Activated CD4-positive, alpha-beta T cell treated with anti-CD3 and anti-CD28 coated beads, Interleukin-2, amount 10 ng/mL, durations not matched to agents 24 days and 14 days (primary cell): ENCODE measurements at regions not wholly inside any gene's neighbourhood (a gene's known extent, or its start where the extent isn't known, plus 50 kb on each side); places are given as distances from the start of the nearest gene placed in this dataset.

Experiments
- DNase-seq: peaks from one replicate; pipeline ENCODE4 v3.0.0; 2022
- H3K27ac Mint-ChIP-seq: one replicate; pipeline ENCODE4 v1.8.0; 2022; ENCODE audit warnings: mild to moderate bottlenecking, mixed read lengths
- H3K27me3 Mint-ChIP-seq: one replicate; pipeline ENCODE4 v1.8.0; 2022; ENCODE audit warnings: mixed read lengths
- H3K36me3 Mint-ChIP-seq: one replicate; pipeline ENCODE4 v1.8.0; 2022; ENCODE audit warnings: low read depth, mild to moderate bottlenecking, mixed read lengths
- H3K4me1 Mint-ChIP-seq: one replicate; pipeline ENCODE4 v1.8.0; 2021; ENCODE audit warnings: mixed read lengths
- H3K4me3 Mint-ChIP-seq: one replicate; pipeline ENCODE4 v1.8.0; 2022; ENCODE audit warnings: mild to moderate bottlenecking, moderate library complexity, mixed read lengths
- H3K9me3 Mint-ChIP-seq: one replicate; pipeline ENCODE4 v1.8.0; 2021; ENCODE audit warnings: mixed read lengths
- intact Hi-C: fragments of 100-400 bp; cut with micrococcal nuclease; formaldehyde crosslinking; loops from one replicate; pipeline ENCODE4 v1.15.1; 2023

DNA sequence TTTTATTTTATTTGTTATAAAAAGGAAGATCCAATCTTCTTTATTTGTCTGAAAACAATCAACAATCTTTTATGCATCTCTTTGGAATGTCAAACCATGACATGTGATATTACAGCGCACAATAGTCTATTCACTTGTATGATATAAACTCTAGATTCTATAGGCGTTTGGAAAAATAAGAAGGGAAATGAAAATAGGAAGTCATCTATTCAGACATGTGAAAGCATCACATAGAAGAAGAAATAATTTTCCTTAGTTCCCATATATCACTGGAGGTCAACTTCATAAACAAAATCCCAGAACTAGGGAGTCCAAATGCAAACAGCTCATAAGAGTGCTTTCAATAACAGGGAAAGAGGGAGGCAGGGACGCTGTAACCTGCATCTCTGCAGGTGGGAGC, 139.5 kb upstream of the RASGEF1B start:
- Mint-ChIP-seq H3K4me1 (peaks cover 2% of the 10 kb centered on the region), H3K36me3 (no peaks in the 10 kb centered on the region), H3K27ac (no peak overlapping the region), H3K9me3 (no peaks in the 10 kb centered on the region), H3K4me3 (no peak overlapping the region), H3K27me3 (no peaks in the 10 kb centered on the region)
- no peak for DNase-seq
- intact Hi-C loops: no loop called here

DNA sequence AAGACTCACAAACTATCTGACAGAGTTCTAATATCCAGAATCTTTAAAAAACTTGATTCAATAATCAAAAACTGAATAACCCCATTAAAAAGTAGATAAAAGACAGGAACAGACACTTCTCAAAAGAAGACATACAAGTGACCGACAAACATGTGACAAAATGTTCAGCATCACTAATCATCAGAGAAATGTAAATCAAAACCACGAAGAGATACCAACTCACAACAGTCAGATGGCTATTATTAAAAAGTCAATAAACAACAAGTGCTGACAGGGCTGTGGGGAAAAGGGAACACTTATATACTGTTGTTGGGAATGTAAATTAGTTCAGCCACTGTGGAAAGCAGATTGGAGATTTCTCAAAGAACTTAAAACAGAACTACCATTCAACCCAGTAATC, 138.1 kb upstream of the RASGEF1B start:
- H3K9me3 Mint-ChIP-seq: no peaks in the 10 kb centered on the region
- no peak overlapping the region for H3K4me3 Mint-ChIP-seq
- intact Hi-C loops: no loop called here
- DNase-seq: no peak
- H3K36me3 Mint-ChIP-seq: no peaks in the 10 kb centered on the region
- H3K27me3 Mint-ChIP-seq: no peaks in the 10 kb centered on the region
- no peak overlapping the region for H3K27ac Mint-ChIP-seq
- peaks cover 2% of the 10 kb centered on the region for H3K4me1 Mint-ChIP-seq

DNA sequence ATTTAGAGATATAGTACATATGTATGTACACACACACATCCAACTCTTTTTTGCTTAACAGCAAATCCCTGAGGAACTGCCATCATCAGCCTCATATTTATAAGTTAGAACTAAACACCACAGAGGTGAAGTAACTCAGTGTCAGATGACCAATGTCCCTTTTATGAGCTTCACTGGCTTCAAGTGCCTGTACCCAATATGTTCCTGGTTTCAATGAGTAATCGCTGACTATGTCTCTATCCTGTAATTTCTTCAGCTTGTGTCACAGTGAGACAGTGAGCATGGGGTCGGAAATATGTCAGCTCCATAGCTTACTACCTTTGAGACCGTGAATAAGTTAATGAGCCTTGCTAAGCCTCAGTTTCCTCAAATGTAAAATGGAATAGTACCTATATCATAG, 136.2 kb upstream of the RASGEF1B start:
- H3K4me3 Mint-ChIP-seq: no peak overlapping the region
- H3K27ac Mint-ChIP-seq: no peak overlapping the region
- H3K9me3 Mint-ChIP-seq: no peaks in the 10 kb centered on the region
- H3K27me3 Mint-ChIP-seq: no peaks in the 10 kb centered on the region
- no peaks in the 10 kb centered on the region for H3K36me3 Mint-ChIP-seq
- DNase-seq: no peak
- peaks cover 2% of the 10 kb centered on the region for H3K4me1 Mint-ChIP-seq
- intact Hi-C loops: no loop called here

DNA sequence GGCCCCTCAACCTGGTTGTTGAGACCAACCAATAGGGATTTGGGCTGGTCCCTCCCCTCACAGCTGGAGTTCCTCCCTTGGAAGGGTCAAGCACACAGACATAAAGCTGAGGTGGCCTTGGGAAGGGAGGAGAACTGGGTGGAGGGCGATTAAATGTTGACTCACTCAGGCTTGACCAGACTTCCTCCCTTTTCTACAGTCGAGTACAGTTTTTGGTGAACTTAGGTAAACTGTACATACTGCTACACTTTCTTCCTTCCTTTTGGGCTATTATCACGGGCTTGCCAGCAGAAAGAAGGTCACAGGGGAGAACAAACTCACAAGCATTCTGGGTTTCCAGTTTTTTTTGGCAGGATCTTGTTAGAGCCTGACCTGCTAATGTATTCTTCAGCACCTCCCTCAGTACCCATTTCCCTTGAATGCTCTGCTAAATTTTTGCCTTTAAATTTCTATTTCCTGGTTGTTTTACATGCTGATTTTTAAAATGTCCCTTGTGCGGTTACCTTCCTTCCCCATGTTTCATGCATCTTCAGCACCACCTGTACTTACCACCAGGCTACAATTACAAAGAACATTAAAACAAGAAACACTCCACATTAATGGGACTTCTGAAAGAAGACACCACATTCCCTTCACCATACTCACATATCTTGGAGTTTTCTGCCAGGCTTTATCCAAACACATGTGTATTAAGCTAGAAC, 135.2 kb upstream of the RASGEF1B start:
- H3K4me1 Mint-ChIP-seq: peaks cover 2% of the 10 kb centered on the region
- H3K4me3 Mint-ChIP-seq: no peak overlapping the region
- DNase-seq: peak; percentile 48
- H3K27ac Mint-ChIP-seq: no peak overlapping the region
- no peaks in the 10 kb centered on the region for H3K27me3 Mint-ChIP-seq
- no peaks in the 10 kb centered on the region for H3K9me3 Mint-ChIP-seq
- H3K36me3 Mint-ChIP-seq: no peaks in the 10 kb centered on the region
- intact Hi-C loops: no loop called here

DNA sequence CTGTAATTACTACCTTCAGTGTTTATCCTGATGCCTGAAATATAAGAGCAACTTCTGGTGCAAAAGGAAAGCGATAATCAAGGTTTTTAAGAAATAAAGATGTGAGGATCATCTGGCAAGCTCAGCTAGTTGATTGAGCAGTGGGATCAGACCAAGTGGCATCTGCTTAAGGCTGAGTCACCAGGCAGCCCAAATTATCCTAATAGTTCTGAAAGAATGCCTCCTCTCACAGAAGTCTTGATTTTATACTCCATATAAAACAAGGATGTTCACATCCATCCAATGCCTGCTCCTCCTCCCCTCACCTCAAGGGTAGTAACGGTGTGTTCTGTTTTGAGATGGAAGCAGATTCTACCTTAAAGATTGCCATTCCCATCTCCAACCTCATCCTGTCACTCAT, 134.5 kb upstream of the RASGEF1B start:
- Mint-ChIP-seq H3K27ac (no peak overlapping the region), H3K4me3 (no peak overlapping the region), H3K4me1 (peaks cover 2% of the 10 kb centered on the region), H3K9me3 (no peaks in the 10 kb centered on the region), H3K36me3 (no peaks in the 10 kb centered on the region), H3K27me3 (no peaks in the 10 kb centered on the region)
- intact Hi-C loops: no loop called here
- peak; percentile 18 for DNase-seq

DNA sequence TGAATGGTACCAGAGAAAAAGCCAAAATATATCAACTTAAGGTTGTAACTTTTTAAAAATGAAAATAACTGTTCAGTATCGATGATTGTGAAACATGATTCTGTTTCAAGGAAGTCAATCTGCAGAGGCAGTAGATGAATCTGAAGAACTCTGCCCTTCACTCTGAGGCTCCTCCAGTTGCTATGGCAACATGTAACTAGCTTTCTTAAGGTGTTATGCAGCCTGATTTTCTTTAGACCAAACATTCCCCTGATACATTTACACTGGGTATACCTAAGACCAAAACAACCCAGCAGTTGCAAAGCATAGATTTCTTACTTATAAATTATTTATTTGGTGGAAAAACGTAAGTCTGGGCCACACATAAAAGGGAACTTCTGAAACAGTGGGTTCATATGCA, 133.6 kb upstream of the RASGEF1B start:
- peak; percentile 30 for DNase-seq
- intact Hi-C loops: no loop called here
- H3K4me3 Mint-ChIP-seq: no peak overlapping the region

DNA sequence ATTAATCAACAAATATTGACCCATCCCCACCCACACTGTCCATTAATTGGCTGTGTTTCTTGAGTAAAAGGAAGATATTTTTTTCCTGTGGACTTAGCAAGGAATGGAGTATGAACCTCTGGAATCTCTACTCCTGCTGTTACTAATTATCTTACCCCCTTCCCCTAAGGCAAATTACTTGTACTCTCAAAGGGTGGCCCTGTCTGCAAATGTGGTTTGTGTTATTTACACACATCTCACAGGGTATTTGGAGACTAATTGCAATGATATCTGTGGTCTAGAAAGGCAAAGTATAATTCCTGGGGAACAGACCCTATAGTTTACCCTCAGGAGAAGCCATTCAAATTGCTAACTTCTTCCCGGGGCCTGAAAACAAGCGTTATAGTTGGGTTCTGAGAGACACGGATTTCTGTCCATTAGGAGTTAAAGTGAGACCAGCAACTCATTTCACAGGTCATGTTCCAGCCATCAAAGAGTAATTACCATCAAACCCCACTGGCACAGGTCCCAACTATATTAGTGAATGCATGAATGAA, 133.0 kb upstream of the RASGEF1B start:
- peak; percentile 8 for DNase-seq
- Mint-ChIP-seq H3K4me1 (peaks cover 2% of the 10 kb centered on the region), H3K27ac (no peak overlapping the region), H3K9me3 (peaks cover 3% of the 10 kb centered on the region), H3K36me3 (no peaks in the 10 kb centered on the region), H3K4me3 (no peak overlapping the region), H3K27me3 (no peaks in the 10 kb centered on the region)
- intact Hi-C loops: no loop called here

More for the DNA sequence above, 133.6 kb upstream of the RASGEF1B start:
- Mint-ChIP-seq H3K9me3 (no peaks in the 10 kb centered on the region), H3K4me1 (peaks cover 2% of the 10 kb centered on the region), H3K27me3 (no peaks in the 10 kb centered on the region), H3K36me3 (no peaks in the 10 kb centered on the region), H3K27ac (no peak overlapping the region)

DNA sequence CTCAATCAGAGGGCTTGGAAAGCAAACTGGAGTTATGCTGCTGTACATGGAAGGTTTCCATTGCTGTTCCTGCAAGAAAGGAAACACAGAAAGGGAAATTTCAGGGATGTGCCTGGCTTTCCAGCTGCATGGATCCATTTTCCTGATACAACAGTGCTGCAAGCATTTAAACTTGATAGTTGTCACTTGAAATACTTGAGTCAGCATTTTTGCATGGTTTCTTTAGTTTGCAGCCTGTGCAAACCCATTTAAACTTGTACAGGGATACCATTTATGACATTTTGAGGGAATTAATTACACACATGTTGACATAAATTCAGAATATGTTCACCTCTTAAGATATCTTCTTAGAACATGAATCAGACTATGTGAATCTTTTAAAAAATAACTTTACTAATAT, 131.1 kb upstream of the RASGEF1B start:
- intact Hi-C loops: no loop called here
- H3K27ac Mint-ChIP-seq: no peak overlapping the region
- H3K9me3 Mint-ChIP-seq: peaks cover 3% of the 10 kb centered on the region
- H3K4me3 Mint-ChIP-seq: no peak overlapping the region
- H3K36me3 Mint-ChIP-seq: no peaks in the 10 kb centered on the region
- no peaks in the 10 kb centered on the region for H3K27me3 Mint-ChIP-seq
- H3K4me1 Mint-ChIP-seq: peaks cover 2% of the 10 kb centered on the region
- DNase-seq: no peak

DNA sequence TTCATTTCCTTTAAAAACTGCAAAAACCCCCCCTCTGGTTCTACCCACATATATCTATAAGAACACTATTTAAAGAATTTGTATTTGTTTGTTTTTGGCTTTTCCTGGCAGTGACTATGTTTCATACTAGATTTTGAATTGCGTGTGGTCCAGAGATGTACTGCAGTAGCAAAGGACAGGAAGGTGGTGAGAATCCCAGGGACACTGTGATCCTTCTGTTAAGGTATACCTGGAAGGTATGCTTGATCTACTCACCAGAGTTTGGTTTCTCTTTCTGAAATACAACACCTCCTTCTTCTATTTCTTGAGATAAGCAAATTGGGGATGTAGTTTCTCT, 129.6 kb upstream of the RASGEF1B start:
- Mint-ChIP-seq H3K4me1 (no peaks in the 10 kb centered on the region), H3K36me3 (no peaks in the 10 kb centered on the region), H3K27ac (no peak overlapping the region), H3K9me3 (peaks cover 3% of the 10 kb centered on the region), H3K4me3 (no peak overlapping the region), H3K27me3 (no peaks in the 10 kb centered on the region)
- peak; percentile 17 for DNase-seq
- intact Hi-C loops: no loop called here

DNA sequence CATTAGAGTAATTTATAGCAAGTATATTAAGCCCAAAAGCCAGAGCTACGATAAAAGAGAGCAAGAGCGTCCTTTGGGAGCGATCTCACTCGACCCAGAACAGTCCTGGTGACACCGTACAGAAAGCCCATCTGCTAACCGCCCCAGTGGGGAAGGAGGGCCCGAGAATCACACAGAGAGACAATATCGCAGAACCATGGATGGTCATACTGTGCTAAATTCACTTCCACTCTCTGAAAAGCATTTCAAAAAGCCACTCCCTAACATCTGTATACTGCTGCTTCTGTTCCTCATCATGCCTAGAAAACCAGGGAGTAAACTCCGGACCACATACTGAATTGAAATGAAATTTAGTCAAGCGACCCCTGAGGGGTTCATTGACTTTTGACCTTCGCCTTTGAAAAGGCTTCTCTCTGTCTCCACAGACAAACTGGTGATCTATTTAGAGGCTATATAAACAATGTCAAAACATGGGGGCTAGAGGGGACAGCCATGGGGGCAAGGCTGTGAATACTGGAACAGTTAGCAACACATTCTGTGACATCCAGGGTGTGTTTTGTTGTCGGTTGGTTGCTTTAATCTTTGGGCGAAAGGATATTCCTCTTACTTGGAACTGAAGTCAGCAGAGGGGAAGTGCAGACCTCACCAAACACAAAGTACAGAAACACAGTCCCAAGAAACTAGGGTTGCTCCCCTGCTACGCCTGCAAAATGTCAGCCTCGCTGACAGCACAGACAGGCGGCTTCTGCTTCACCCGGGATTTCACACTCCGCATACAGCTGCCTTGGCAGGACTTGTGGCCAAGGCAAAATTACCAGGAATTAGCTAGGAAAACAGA, 129.0 kb upstream of the RASGEF1B start:
- no peaks in the 10 kb centered on the region for H3K36me3 Mint-ChIP-seq
- intact Hi-C loops: no loop called here
- no peaks in the 10 kb centered on the region for H3K27me3 Mint-ChIP-seq
- peaks cover 3% of the 10 kb centered on the region for H3K9me3 Mint-ChIP-seq
- no peak overlapping the region for H3K4me3 Mint-ChIP-seq
- DNase-seq: peak; percentile 37
- no peaks in the 10 kb centered on the region for H3K4me1 Mint-ChIP-seq
- no peak overlapping the region for H3K27ac Mint-ChIP-seq

DNA sequence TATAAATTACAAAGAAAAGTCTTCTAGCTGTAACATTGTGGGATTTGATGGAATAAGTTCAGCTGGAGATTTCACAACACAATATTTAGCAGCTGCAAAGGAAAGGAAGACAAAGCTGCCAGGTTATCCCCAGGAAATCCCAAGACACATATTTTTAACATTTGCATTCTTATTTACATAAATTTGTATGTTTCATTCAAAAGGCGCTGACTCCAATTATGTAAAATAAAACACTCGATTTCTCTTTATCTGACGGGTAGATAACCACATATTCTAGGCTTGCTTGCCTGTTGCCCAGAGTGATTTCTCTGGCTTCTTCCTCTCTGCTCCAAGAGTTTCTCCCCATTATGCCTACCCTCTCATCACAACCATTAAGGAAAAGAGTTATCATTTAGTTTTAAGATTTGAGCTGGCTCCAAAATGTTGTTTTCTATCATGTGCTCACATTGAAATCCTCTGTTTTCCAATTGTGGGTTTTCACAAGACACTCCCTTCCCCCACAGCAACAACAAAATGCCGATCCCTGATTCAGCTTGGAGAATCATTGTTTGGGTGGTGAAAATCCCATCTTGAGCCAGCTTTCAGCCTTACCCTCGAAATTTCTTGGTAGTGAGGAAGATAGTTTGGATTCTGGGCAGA, 128.2 kb upstream of the RASGEF1B start:
- intact Hi-C loops: no loop called here
- Mint-ChIP-seq H3K4me3 (no peak overlapping the region), H3K27me3 (no peaks in the 10 kb centered on the region), H3K27ac (no peak overlapping the region), H3K4me1 (no peaks in the 10 kb centered on the region), H3K9me3 (peaks cover 3% of the 10 kb centered on the region), H3K36me3 (no peaks in the 10 kb centered on the region)
- DNase-seq: no peak

DNA sequence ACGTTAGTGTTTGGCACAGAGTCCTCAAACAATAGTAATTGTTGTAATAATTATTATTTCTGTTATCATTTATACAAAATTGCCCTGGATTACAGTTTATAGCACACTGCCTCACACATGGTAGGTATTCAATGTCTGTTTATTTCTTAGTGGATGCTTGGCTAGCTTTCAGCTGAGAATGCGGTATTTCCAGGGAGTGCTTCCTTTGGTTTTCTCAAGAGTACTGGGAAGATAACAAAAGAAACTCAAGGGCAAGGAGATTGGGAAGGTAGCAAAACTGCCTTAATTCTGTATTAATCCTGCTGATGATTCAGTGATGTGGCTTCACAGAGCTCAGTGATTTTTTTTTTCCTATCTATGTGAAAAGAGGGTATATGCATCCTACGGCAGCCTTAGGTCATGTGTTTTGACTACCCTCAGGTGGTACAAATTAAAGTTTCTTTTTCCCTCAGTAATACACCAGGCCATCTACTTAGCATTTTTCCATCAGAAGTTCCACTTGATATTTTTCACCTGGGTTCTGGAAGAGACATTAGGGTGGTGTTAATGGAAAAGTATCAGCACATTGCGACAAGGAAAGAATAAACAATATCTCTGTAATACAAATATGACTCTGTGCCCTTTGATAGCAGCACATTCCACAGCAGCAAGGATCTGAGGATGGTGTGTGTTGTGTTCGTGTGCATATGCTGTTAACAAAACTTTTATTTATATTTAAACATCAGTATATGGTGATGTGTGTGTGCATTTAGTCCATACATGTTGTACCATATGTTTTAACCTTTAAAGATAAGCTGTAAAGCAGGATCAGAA, 124.3 kb upstream of the RASGEF1B start:
- peak; percentile 19 for DNase-seq
- Mint-ChIP-seq H3K27ac (no peak overlapping the region), H3K36me3 (no peaks in the 10 kb centered on the region), H3K27me3 (no peaks in the 10 kb centered on the region), H3K9me3 (peaks cover 10% of the 10 kb centered on the region), H3K4me1 (no peaks in the 10 kb centered on the region), H3K4me3 (no peak overlapping the region)
- intact Hi-C loops: no loop called here

DNA sequence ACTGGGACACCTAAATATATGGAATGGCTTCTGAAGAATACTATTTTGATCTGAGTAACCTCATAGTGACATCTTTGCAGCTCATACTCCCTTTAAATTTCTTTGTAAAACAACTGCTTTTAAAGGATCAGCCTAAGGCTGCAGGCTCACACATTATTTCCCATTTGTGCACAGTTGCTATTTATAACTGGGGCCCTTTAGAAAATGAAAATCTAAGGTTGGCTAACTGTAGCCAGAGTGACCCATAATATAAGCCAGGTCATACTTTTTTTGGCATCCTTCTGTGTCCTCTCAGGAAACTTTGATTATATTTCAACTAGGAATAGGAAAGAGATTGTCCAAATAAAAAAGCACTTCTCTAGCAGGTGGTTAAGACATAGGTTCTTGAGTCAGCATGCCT, 123.6 kb upstream of the RASGEF1B start:
- intact Hi-C loops: no loop called here
- H3K27me3 Mint-ChIP-seq: no peaks in the 10 kb centered on the region
- H3K4me3 Mint-ChIP-seq: no peak overlapping the region

More for the DNA sequence above, 123.6 kb upstream of the RASGEF1B start:
- peak; percentile 19 for DNase-seq
- H3K27ac Mint-ChIP-seq: no peak overlapping the region
- no peaks in the 10 kb centered on the region for H3K36me3 Mint-ChIP-seq
- H3K9me3 Mint-ChIP-seq: peaks cover 10% of the 10 kb centered on the region
- H3K4me1 Mint-ChIP-seq: no peaks in the 10 kb centered on the region
